Keratinocyte (primary cell): ENCODE measurements at regions not wholly inside any gene's neighbourhood (a gene's known extent, or its start where the extent isn't known, plus 50 kb on each side); places are given as distances from the start of the nearest gene placed in this dataset.

Experiments used
- CTCF ChIP-seq, 3 experiments: IDR thresholded peaks in 1 of 3; conservative IDR thresholded peaks in 1 of 3; optimal IDR thresholded peaks in 1 of 3; 2 replicates in 2 of 3; 3 replicates in 1 of 3; pipeline versions ENCODE3 to v1.5.1; 2011; ENCODE audit warnings: low read length in 3 of 3, mild to moderate bottlenecking in 3 of 3, moderate library complexity in 2 of 3, control low read depth in 1 of 3, inconsistent platforms in 1 of 3; ENCODE audit not compliant: insufficient read depth in 2 of 3; ENCODE audit errors: extremely low read depth in 1 of 3
- EZH2 ChIP-seq: IDR thresholded peaks from one replicate; pipeline ENCODE4 v1.6.1; 2012; ENCODE audit warnings: inconsistent platforms, mild to moderate bottlenecking, low read length, moderate library complexity

GRCh38 chr2:219698748-219699439 is 71.5 kb downstream of the SLC4A3 start:
- TF ChIP-seq CTCF (optimal IDR thresholded peaks at IDR 0.05 in 1 of 3, IDR thresholded peaks at IDR 0.05 in 1 of 3, conservative IDR thresholded peaks at IDR 0.05 in 1 of 3; ENCODE audit: extremely low read depth in 1 of 3, insufficient read depth in 2 of 3, low read length in 3 of 3): no peak
- TF ChIP-seq EZH2: no peak
